K562 (cell line): ENCODE measurements at regions not wholly inside any gene's neighbourhood (a gene's known extent, or its start where the extent isn't known, plus 50 kb on each side); places are given as distances from the start of the nearest gene placed in this dataset.

Experiments
- CREBBP ChIP-seq: IDR thresholded peaks from one replicate; pipeline ENCODE4 v1.6.1; 2012; ENCODE audit warnings: low read depth, mild to moderate bottlenecking, control low read depth, inconsistent platforms, low read length
- DPF2 ChIP-seq: fragments of 450-650 bp; IDR thresholded peaks from 2 replicates; pipeline ENCODE4 v1.6.1; 2016
- E4F1 ChIP-seq: fragments of 250-450 bp; sonication (Bioruptor Pico); IDR thresholded peaks from 2 replicates; pipeline ENCODE4 v1.5.0; 2021; ENCODE audit warnings: mild to moderate bottlenecking, borderline replicate concordance
- ETV6 ChIP-seq, 3 experiments: fragments of 150-350 bp in 1 of 3; sonication (generic) in 1 of 3; formaldehyde crosslinking in 1 of 3; IDR thresholded peaks; 2 replicates each; pipeline versions ENCODE4 v1.6.1 to v1.8.0; 2014 to 2022; ENCODE audit warnings: borderline replicate concordance in 2 of 3, low read depth in 2 of 3, antibody characterized with exemption in 1 of 3, low read length in 1 of 3, mild to moderate bottlenecking in 1 of 3, missing genetic modification reagents in 1 of 3
- MXD1 ChIP-seq: fragments of 250-450 bp; sonication (Bioruptor Pico); IDR thresholded peaks from 2 replicates; pipeline ENCODE4 v1.8.0; 2021; ENCODE audit warnings: borderline replicate concordance, mild to moderate bottlenecking, moderate library complexity; ENCODE audit not compliant: poor library complexity, severe bottlenecking
- POLR2AphosphoS5 ChIP-seq: IDR thresholded peaks from 2 replicates; pipeline ENCODE4 v1.6.1; 2011; ENCODE audit warnings: mild to moderate bottlenecking, low read depth, low read length, moderate library complexity; ENCODE audit not compliant: control insufficient read depth, insufficient read depth
- RB1 ChIP-seq: fragments of 450-650 bp; IDR thresholded peaks from 2 replicates; pipeline ENCODE4 v1.6.1; 2017; ENCODE audit warnings: low read depth, mild to moderate bottlenecking
- TEAD4 ChIP-seq, 2 experiments: sonication (generic) in 1 of 2; formaldehyde crosslinking in 1 of 2; IDR thresholded peaks; 2 replicates each; pipeline versions ENCODE4 v1.6.1 to v1.8.0; 2012 to 2022; ENCODE audit warnings: borderline replicate concordance in 1 of 2, inconsistent platforms in 1 of 2, low read length in 1 of 2, mild to moderate bottlenecking in 1 of 2, missing genetic modification reagents in 1 of 2
- YY1 ChIP-seq, 3 experiments: IDR thresholded peaks; 2 replicates each; pipeline ENCODE4 v1.6.1; 2011; ENCODE audit warnings: low read length in 2 of 3, mild to moderate bottlenecking in 2 of 3, moderate library complexity in 2 of 3, borderline replicate concordance in 1 of 3, control low read depth in 1 of 3, low read depth in 1 of 3; ENCODE audit not compliant: insufficient read depth in 3 of 3, insufficient replicate concordance in 2 of 3, control insufficient read depth in 1 of 3, insufficient read length in 1 of 3; ENCODE audit errors: extremely low read depth in 1 of 3
- TF ChIP-seq, protein P1 (sequence below), 3 experiments: IDR thresholded peaks in 2 of 3; conservative IDR thresholded peaks in 1 of 3; 2 replicates each; pipeline ENCODE4 v1.5.1; 2011 to 2012; ENCODE audit warnings: low read length in 3 of 3, mild to moderate bottlenecking in 3 of 3, control low read depth in 2 of 3, improper control_type of control experiment in 1 of 3, inconsistent platforms in 1 of 3, low read depth in 1 of 3, mixed read lengths in 1 of 3, moderate library complexity in 1 of 3; ENCODE audit not compliant: insufficient read depth in 2 of 3
- TF ChIP-seq, protein P2 (sequence below): sonication (generic); formaldehyde crosslinking; IDR thresholded peaks from 2 replicates; pipeline ENCODE4 v1.8.0; 2022; ENCODE audit warnings: mild to moderate bottlenecking, low read depth, missing genetic modification reagents
- TF ChIP-seq, protein P3 (sequence below): sonication (generic); formaldehyde crosslinking; IDR thresholded peaks from 2 replicates; pipeline ENCODE4 v1.9.0; 2022; ENCODE audit warnings: mild to moderate bottlenecking, missing genetic modification reagents
- TF ChIP-seq, protein P4 (sequence below): fragments of 450-650 bp; formaldehyde crosslinking; IDR thresholded peaks from 2 replicates; pipeline ENCODE4 v1.4.0; 2020; ENCODE audit warnings: mild to moderate bottlenecking, mixed read lengths

GRCh38 chr20:60340232-60340631, 382.0 kb downstream of the CDH26 start:
- TF ChIP-seq YY1 (IDR thresholded peaks at IDR 0.05; ENCODE audit: borderline replicate concordance in 1 of 3, control insufficient read depth in 1 of 3, extremely low read depth in 1 of 3, insufficient read depth in 3 of 3, insufficient read length in 1 of 3, insufficient replicate concordance in 2 of 3, low read depth in 1 of 3, low read length in 2 of 3) (no peak), POLR2AphosphoS5 (no peak), E4F1 (no peak), CREBBP (no peak), MXD1 (no peak), DPF2 (no peak), ETV6 (IDR thresholded peaks at IDR 0.05; ENCODE audit: borderline replicate concordance in 1 of 2, low read depth in 2 of 2, low read length in 1 of 2) (no peak), ETV6 (CRISPR knock-in tag; IDR thresholded peaks at IDR 0.05; ENCODE audit: borderline replicate concordance) (no peak), TEAD4 (IDR thresholded peaks at IDR 0.05; ENCODE audit: low read length) (no peak), TEAD4 (CRISPR knock-in tag; IDR thresholded peaks at IDR 0.05; ENCODE audit: borderline replicate concordance) (no peak), RB1 (no peak)
- TF ChIP-seq, protein P1, sequence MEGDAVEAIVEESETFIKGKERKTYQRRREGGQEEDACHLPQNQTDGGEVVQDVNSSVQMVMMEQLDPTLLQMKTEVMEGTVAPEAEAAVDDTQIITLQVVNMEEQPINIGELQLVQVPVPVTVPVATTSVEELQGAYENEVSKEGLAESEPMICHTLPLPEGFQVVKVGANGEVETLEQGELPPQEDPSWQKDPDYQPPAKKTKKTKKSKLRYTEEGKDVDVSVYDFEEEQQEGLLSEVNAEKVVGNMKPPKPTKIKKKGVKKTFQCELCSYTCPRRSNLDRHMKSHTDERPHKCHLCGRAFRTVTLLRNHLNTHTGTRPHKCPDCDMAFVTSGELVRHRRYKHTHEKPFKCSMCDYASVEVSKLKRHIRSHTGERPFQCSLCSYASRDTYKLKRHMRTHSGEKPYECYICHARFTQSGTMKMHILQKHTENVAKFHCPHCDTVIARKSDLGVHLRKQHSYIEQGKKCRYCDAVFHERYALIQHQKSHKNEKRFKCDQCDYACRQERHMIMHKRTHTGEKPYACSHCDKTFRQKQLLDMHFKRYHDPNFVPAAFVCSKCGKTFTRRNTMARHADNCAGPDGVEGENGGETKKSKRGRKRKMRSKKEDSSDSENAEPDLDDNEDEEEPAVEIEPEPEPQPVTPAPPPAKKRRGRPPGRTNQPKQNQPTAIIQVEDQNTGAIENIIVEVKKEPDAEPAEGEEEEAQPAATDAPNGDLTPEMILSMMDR (IDR thresholded peaks at IDR 0.05 in 2 of 3, conservative IDR thresholded peaks at IDR 0.05 in 1 of 3; ENCODE audit: insufficient read depth in 2 of 3, low read depth in 1 of 3, low read length in 3 of 3), result no peak; a peak in 1 of 6 replicates
- TF ChIP-seq, protein P2, sequence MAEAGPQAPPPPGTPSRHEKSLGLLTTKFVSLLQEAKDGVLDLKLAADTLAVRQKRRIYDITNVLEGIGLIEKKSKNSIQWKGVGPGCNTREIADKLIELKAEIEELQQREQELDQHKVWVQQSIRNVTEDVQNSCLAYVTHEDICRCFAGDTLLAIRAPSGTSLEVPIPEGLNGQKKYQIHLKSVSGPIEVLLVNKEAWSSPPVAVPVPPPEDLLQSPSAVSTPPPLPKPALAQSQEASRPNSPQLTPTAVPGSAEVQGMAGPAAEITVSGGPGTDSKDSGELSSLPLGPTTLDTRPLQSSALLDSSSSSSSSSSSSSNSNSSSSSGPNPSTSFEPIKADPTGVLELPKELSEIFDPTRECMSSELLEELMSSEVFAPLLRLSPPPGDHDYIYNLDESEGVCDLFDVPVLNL (CRISPR knock-in tag), result no peak
- TF ChIP-seq, protein P3, sequence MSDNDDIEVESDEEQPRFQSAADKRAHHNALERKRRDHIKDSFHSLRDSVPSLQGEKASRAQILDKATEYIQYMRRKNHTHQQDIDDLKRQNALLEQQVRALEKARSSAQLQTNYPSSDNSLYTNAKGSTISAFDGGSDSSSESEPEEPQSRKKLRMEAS, result no peak
- TF ChIP-seq, protein P4, sequence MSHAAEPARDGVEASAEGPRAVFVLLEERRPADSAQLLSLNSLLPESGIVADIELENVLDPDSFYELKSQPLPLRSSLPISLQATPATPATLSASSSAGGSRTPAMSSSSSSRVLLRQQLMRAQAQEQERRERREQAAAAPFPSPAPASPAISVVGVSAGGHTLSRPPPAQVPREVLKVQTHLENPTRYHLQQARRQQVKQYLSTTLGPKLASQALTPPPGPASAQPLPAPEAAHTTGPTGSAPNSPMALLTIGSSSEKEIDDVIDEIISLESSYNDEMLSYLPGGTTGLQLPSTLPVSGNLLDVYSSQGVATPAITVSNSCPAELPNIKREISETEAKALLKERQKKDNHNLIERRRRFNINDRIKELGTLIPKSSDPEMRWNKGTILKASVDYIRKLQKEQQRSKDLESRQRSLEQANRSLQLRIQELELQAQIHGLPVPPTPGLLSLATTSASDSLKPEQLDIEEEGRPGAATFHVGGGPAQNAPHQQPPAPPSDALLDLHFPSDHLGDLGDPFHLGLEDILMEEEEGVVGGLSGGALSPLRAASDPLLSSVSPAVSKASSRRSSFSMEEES (CRISPR knock-in tag), result no peak
